PC-3 (cell line): ENCODE measurements at regions not wholly inside any gene's neighbourhood (a gene's known extent, or its start where the extent isn't known, plus 50 kb on each side); places are given as distances from the start of the nearest gene placed in this dataset.
A peak's percentile ranks its signal among the peaks of the same experiment; 100 is the strongest.

ENCODE experiments used
- ATAC-seq: fragments of 200-7000 bp; cut with Tn5 transposase; 2 replicates; pipeline ENCODE4 v1.9.1; 2020; ENCODE audit warnings: mild to moderate bottlenecking, moderate library complexity
- BruUV-seq: library from RNA; stranded (reverse); fragments of 400-500 nt; replicated peaks from 2 replicates; lab custom pipeline; 2021; lab: Mats Ljungman, UMichigan
- CTCF ChIA-PET: fragments of 300-600 bp; sonication (Branson Sonifier 250); formaldehyde crosslinking; loops from one replicate; lab custom pipeline; 2022; ENCODE audit warnings: antibody characterized with exemption; lab: Charles Lee
- POLR2A ChIA-PET: fragments of 300-600 bp; sonication (Branson Sonifier 250); formaldehyde crosslinking; loops from one replicate; lab custom pipeline; 2022; ENCODE audit warnings: antibody characterized with exemption; ENCODE audit not compliant: unreplicated experiment; lab: Charles Lee
- DNase-seq: peaks from one replicate; pipeline ENCODE4 v3.0.0-alpha.2; 2015
- H2AFZ ChIP-seq: fragments of 300-600 bp; sonication (generic); 2 replicates; pipeline ENCODE4 v1.6.0; 2016; ENCODE audit warnings: antibody characterized with exemption, low read length
- H3F3A ChIP-seq: fragments of 300-600 bp; sonication (generic); one replicate; pipeline ENCODE4 v1.6.0; 2017; ENCODE audit warnings: antibody characterized with exemption, low read length, control low read depth, mild to moderate bottlenecking; ENCODE audit not compliant: unreplicated experiment
- H3K27ac ChIP-seq: fragments of 300-600 bp; sonication (generic); 2 replicates; pipeline ENCODE4 v1.5.1; 2016; ENCODE audit warnings: mild to moderate bottlenecking, low read length
- H3K27me3 ChIP-seq: fragments of 300-600 bp; sonication (generic); 2 replicates; pipeline ENCODE4 v1.6.1; 2016; ENCODE audit warnings: low read length, mixed read lengths
- H3K36me3 ChIP-seq: fragments of 300-600 bp; sonication (generic); 2 replicates; pipeline ENCODE4 v1.6.1; 2016; ENCODE audit warnings: low read depth, mixed run types, low read length, mixed read lengths
- H3K4me1 ChIP-seq: fragments of 300-600 bp; sonication (generic); 2 replicates; pipeline ENCODE4 v1.5.1; 2016; ENCODE audit warnings: low read length; ENCODE audit not compliant: insufficient read depth
- H3K4me2 ChIP-seq: fragments of 300-600 bp; sonication (generic); 2 replicates; pipeline ENCODE4 v1.6.0; 2016; ENCODE audit warnings: low read length
- H3K4me3 ChIP-seq: fragments of 300-600 bp; sonication (generic); 2 replicates; pipeline ENCODE4 v1.5.1; 2016; ENCODE audit warnings: mild to moderate bottlenecking, low read length, mixed read lengths
- H3K79me2 ChIP-seq: fragments of 300-600 bp; sonication (generic); 2 replicates; pipeline ENCODE4 v1.6.1; 2017; ENCODE audit warnings: low read length, mixed read lengths
- H3K9ac ChIP-seq: fragments of 300-600 bp; sonication (generic); 2 replicates; pipeline ENCODE4 v1.6.0; 2016; ENCODE audit warnings: mild to moderate bottlenecking, low read length
- H3K9me2 ChIP-seq: fragments of 300-600 bp; sonication (generic); replicated peaks from 2 replicates; pipeline ENCODE4 v1.6.1; 2016; ENCODE audit warnings: mixed run types, low read length, mixed read lengths
- H3K9me3 ChIP-seq: fragments of 300-600 bp; sonication (generic); 2 replicates; pipeline ENCODE4 v1.6.1; 2016; ENCODE audit warnings: low read length, mixed read lengths
- H4K20me1 ChIP-seq: fragments of 300-600 bp; sonication (generic); 2 replicates; pipeline ENCODE4 v1.6.1; 2016; ENCODE audit warnings: low read length, mixed read lengths
- CTCF ChIP-seq: fragments of 300-600 bp; sonication (generic); conservative IDR thresholded peaks from 2 replicates; pipeline ENCODE4 v1.5.1; 2017; ENCODE audit warnings: antibody characterized with exemption, low read depth, mild to moderate bottlenecking, low read length
- EZH2 ChIP-seq: fragments of 300-600 bp; sonication (generic); IDR thresholded peaks from one replicate; pipeline ENCODE4 v1.6.1; 2017; ENCODE audit warnings: antibody characterized with exemption, mild to moderate bottlenecking, low read length; ENCODE audit not compliant: unreplicated experiment
- EZH2phosphoT487 ChIP-seq: fragments of 300-600 bp; sonication (generic); IDR thresholded peaks from 2 replicates; pipeline ENCODE4 v1.6.1; 2018; ENCODE audit warnings: mild to moderate bottlenecking, antibody characterized with exemption, low read length, borderline replicate concordance
- intact Hi-C: fragments of 100-400 bp; cut with micrococcal nuclease; formaldehyde crosslinking; loops from 2 replicates; pipeline ENCODE4 v1.9.0; 2023

GRCh38 chr20:59525500-59526241 is 78.7 kb upstream of the PHACTR3 start:
- Histone ChIP-seq H4K20me1 (no peaks in the 10 kb centered on the region), H3K9ac (no peak overlapping the region), H3K9me3 (no peaks in the 10 kb centered on the region), H2AFZ (no peak overlapping the region), H3K4me2 (no peak overlapping the region), H3K27ac (no peak overlapping the region), H3K79me2 (no peaks in the 10 kb centered on the region), H3K4me3 (no peak overlapping the region), H3K9me2 (no peaks in the 10 kb centered on the region), H3K27me3 (peaks cover 57% of the 10 kb centered on the region), H3K4me1 (no peaks in the 10 kb centered on the region), H3K36me3 (no peaks in the 10 kb centered on the region), H3F3A (no peaks in the 10 kb centered on the region)
- peak; percentile 86 for TF ChIP-seq CTCF
- TF ChIP-seq EZH2phosphoT487 = no peak
- ATAC-seq = peak; percentile 80
- POLR2A ChIA-PET = interaction anchor here (0.7 kb wide), 1 partner anchor 42 kb away, joined by 3 read pairs; no protein-coding TSS in a partner anchor
- intact Hi-C loops = loop anchor here (1.0 kb wide), 1 partner anchor 10 kb away; no protein-coding TSS in a partner anchor
- DNase-seq = peak; percentile 70
- BruUV-seq = no TSS peak
- CTCF ChIA-PET = no interaction called here

- ATAC-seq (peak; percentile 49; the same call in 1 of the 2 replicates), DNase-seq (peak; percentile 12)
- Histone ChIP-seq H3K9me3 (no peaks in the 10 kb centered on the region), H3K27me3 (peaks cover 59% of the 10 kb centered on the region), H3K27ac (no peak overlapping the region), H3K9me2 (no peaks in the 10 kb centered on the region), H3K4me3 (no peak overlapping the region), H3K4me1 (no peaks in the 10 kb centered on the region), H4K20me1 (no peaks in the 10 kb centered on the region), H3K79me2 (no peaks in the 10 kb centered on the region), H3K36me3 (no peaks in the 10 kb centered on the region), H3K9ac (no peak overlapping the region), H3F3A (no peaks in the 10 kb centered on the region), H3K4me2 (no peak overlapping the region), H2AFZ (no peak overlapping the region)
- BruUV-seq = no TSS peak
- intact Hi-C loops = no loop called here
- peak; percentile 64 for TF ChIP-seq CTCF
- TF ChIP-seq EZH2phosphoT487 = no peak
- TF ChIP-seq EZH2 = no peak
- ChIA-PET POLR2A (no interaction called here), CTCF (interaction anchor here (0.6 kb wide), 1 partner anchor 16 kb away, joined by 5 read pairs; no protein-coding TSS in a partner anchor)
Measured at GRCh38 chr20:59526242-59527225, 77.8 kb upstream of the PHACTR3 start.
